H9 (cell line): ENCODE measurements at regions not wholly inside any gene's neighbourhood (a gene's known extent, or its start where the extent isn't known, plus 50 kb on each side); places are given as distances from the start of the nearest gene placed in this dataset.

Source experiments
- DNase-seq: peaks from one replicate; pipeline ENCODE4 v3.0.0-alpha.2; 2017
- H2AFZ ChIP-seq: one replicate; pipeline ENCODE4 v1.6.1; 2013; ENCODE audit warnings: mild to moderate bottlenecking, low read length, control low read depth, moderate library complexity
- H2AK5ac ChIP-seq: 2 replicates; pipeline ENCODE4 v1.6.1; 2013; ENCODE audit warnings: low read length, control low read depth, mixed read lengths; ENCODE audit not compliant: insufficient read length
- H2BK120ac ChIP-seq: one replicate; pipeline ENCODE4 v1.6.1; 2013; ENCODE audit warnings: low read depth, mild to moderate bottlenecking, low read length, control low read depth, inconsistent platforms; ENCODE audit not compliant: poor library complexity, severe bottlenecking
- H2BK12ac ChIP-seq: 2 replicates; pipeline ENCODE4 v1.6.1; 2013; ENCODE audit warnings: low read length, control low read depth, mixed read lengths, low read depth; ENCODE audit not compliant: insufficient read length
- H2BK15ac ChIP-seq: 2 replicates; pipeline ENCODE4 v1.6.1; 2013; ENCODE audit warnings: low read depth, low read length, control low read depth
- H2BK20ac ChIP-seq: one replicate; pipeline ENCODE4 v1.6.1; 2013; ENCODE audit warnings: low read depth, mild to moderate bottlenecking, low read length, control low read depth, inconsistent platforms; ENCODE audit not compliant: poor library complexity, severe bottlenecking
- H2BK5ac ChIP-seq: 2 replicates; pipeline ENCODE4 v1.6.1; 2013; ENCODE audit warnings: low read length, control low read depth, mixed read lengths; ENCODE audit not compliant: insufficient read length
- H3K14ac ChIP-seq: 2 replicates; pipeline ENCODE4 v1.6.1; 2013; ENCODE audit warnings: low read length, control low read depth; ENCODE audit not compliant: insufficient read depth
- H3K18ac ChIP-seq: 2 replicates; pipeline ENCODE4 v1.6.1; 2013; ENCODE audit warnings: low read depth, mild to moderate bottlenecking, mixed read lengths, low read length, control low read depth; ENCODE audit not compliant: insufficient read length
- H3K23ac ChIP-seq: 2 replicates; pipeline ENCODE4 v1.6.1; 2013; ENCODE audit warnings: low read length, control low read depth, mixed read lengths, low read depth; ENCODE audit not compliant: insufficient read length
- H3K23me2 ChIP-seq: 2 replicates; pipeline ENCODE4 v1.6.1; 2013; ENCODE audit warnings: low read depth, mild to moderate bottlenecking, mixed read lengths, low read length, control low read depth; ENCODE audit not compliant: insufficient read length, poor library complexity, severe bottlenecking
- H3K27ac ChIP-seq: 2 replicates; pipeline ENCODE4 v1.5.1; 2013; ENCODE audit warnings: low read length, control low read depth, mixed read lengths, low read depth; ENCODE audit not compliant: insufficient read length
- H3K27me3 ChIP-seq: 2 replicates; pipeline ENCODE4 v1.6.1; 2013; ENCODE audit warnings: low read length, control low read depth, inconsistent platforms; ENCODE audit not compliant: insufficient read depth
- H3K4ac ChIP-seq: 2 replicates; pipeline ENCODE4 v1.6.1; 2013; ENCODE audit warnings: low read depth, mild to moderate bottlenecking, control low read depth, inconsistent platforms, low read length, moderate library complexity
- H3K4me1 ChIP-seq: 2 replicates; pipeline ENCODE4 v1.6.1; 2013; ENCODE audit warnings: low read length, control low read depth, inconsistent platforms; ENCODE audit not compliant: insufficient read depth
- H3K4me2 ChIP-seq: 2 replicates; pipeline ENCODE4 v1.6.1; 2013; ENCODE audit warnings: low read length, control low read depth, mixed read lengths; ENCODE audit not compliant: insufficient read length, insufficient read depth
- H3K56ac ChIP-seq: 2 replicates; pipeline ENCODE4 v1.6.1; 2013; ENCODE audit warnings: low read depth, mild to moderate bottlenecking, mixed read lengths, low read length, control low read depth; ENCODE audit not compliant: insufficient read length
- H3K79me1 ChIP-seq: 2 replicates; pipeline ENCODE4 v1.6.1; 2013; ENCODE audit warnings: low read depth, mild to moderate bottlenecking, moderate library complexity, low read length, control low read depth, inconsistent platforms; ENCODE audit not compliant: insufficient read depth, poor library complexity, severe bottlenecking
- H3K79me2 ChIP-seq: 2 replicates; pipeline ENCODE4 v1.6.1; 2013; ENCODE audit warnings: low read length, control low read depth, inconsistent platforms; ENCODE audit not compliant: insufficient read depth
- H3K9ac ChIP-seq: 2 replicates; pipeline ENCODE4 v1.6.1; 2013; ENCODE audit warnings: low read length, control low read depth, mixed read lengths; ENCODE audit not compliant: insufficient read length; ENCODE audit errors: extremely low read depth
- H3K9me3 ChIP-seq: one replicate; pipeline ENCODE4 v1.6.1; 2013; ENCODE audit warnings: low read depth, low read length, inconsistent platforms; ENCODE audit not compliant: control insufficient read depth
- H3T11ph ChIP-seq: one replicate; pipeline ENCODE4 v1.6.1; 2013; ENCODE audit warnings: mild to moderate bottlenecking, low read length, control low read depth, inconsistent platforms
- H4K20me1 ChIP-seq: one replicate; pipeline ENCODE4 v1.6.1; 2013; ENCODE audit not compliant: control insufficient read depth, insufficient read length, insufficient read depth
- H4K5ac ChIP-seq: 2 replicates; pipeline ENCODE4 v1.6.1; 2013; ENCODE audit warnings: low read depth, mild to moderate bottlenecking, mixed read lengths, low read length, control low read depth; ENCODE audit not compliant: insufficient read length
- H4K8ac ChIP-seq: replicated peaks from 2 replicates; pipeline ENCODE4 v1.6.1; 2013; ENCODE audit warnings: low read length, control low read depth, mixed read lengths, low read depth; ENCODE audit not compliant: insufficient read length
- H4K91ac ChIP-seq: 2 replicates; pipeline ENCODE4 v1.6.1; 2013; ENCODE audit warnings: low read depth, mild to moderate bottlenecking, moderate library complexity, mixed read lengths, low read length, control low read depth; ENCODE audit not compliant: insufficient read length
- H3K27ac Mint-ChIP-seq, 3 experiments: 2 replicates in 2 of 3; 3 replicates in 1 of 3; pipeline ENCODE4 v1.8.0; 2020 to 2021; ENCODE audit warnings: mixed read lengths in 3 of 3, mild to moderate bottlenecking in 1 of 3, moderate library complexity in 1 of 3
- H3K27me3 Mint-ChIP-seq: 2 replicates; pipeline ENCODE4 v1.8.0; 2021; ENCODE audit warnings: low read depth, mild to moderate bottlenecking, moderate library complexity, mixed read lengths
- H3K36me3 Mint-ChIP-seq, 3 experiments: 2 replicates in 2 of 3; 3 replicates in 1 of 3; pipeline ENCODE4 v1.8.0; 2020 to 2021; ENCODE audit warnings: low read depth in 3 of 3, mixed read lengths in 3 of 3; ENCODE audit not compliant: insufficient read depth in 1 of 3
- H3K4me1 Mint-ChIP-seq, 2 experiments: 2 replicates each; pipeline ENCODE4 v1.8.0; 2020; ENCODE audit warnings: mixed read lengths in 2 of 2
- H3K4me3 Mint-ChIP-seq, 2 experiments: 2 replicates in 1 of 2; 3 replicates in 1 of 2; pipeline ENCODE4 v1.8.0; 2020 to 2021; ENCODE audit warnings: mild to moderate bottlenecking in 2 of 2, mixed read lengths in 2 of 2, moderate library complexity in 1 of 2
- H3K9me3 Mint-ChIP-seq, 2 experiments: 2 replicates in 1 of 2; 3 replicates in 1 of 2; pipeline ENCODE4 v1.8.0; 2020; ENCODE audit warnings: mild to moderate bottlenecking in 2 of 2, mixed read lengths in 2 of 2, moderate library complexity in 1 of 2
- WGBS: extraction: QIAGEN DNeasy Blood & Tissue Kit; methylation state at CpG from one replicate; pipeline ENCODE4 v1.1.7; 2013; ENCODE audit warnings: missing lambda C conversion rate, low lambda C conversion rate, mixed read lengths; ENCODE audit not compliant: insufficient read length; ENCODE audit errors: extremely low coverage; 5-methylcytosine and 5-hydroxymethylcytosine counted together
- TF ChIP-seq, protein P1 (sequence below): fragments of 200-600 bp; sonication (generic); conservative IDR thresholded peaks from 3 replicates; pipeline ENCODE4 v1.8.0; 2021; ENCODE audit warnings: antibody characterized with exemption, mild to moderate bottlenecking

- Histone ChIP-seq H2BK5ac (no peak overlapping the region), H3K9me3 (no peaks in the 10 kb centered on the region), H3K27ac (no peak overlapping the region), H3T11ph (no peak overlapping the region), H3K56ac (no peak overlapping the region), H2AFZ (no peak overlapping the region), H3K23me2 (no peaks in the 10 kb centered on the region), H2BK120ac (no peak overlapping the region), H4K5ac (no peak overlapping the region), H3K4ac (no peak overlapping the region), H2BK20ac (no peak overlapping the region), H4K8ac (no peak overlapping the region), H3K79me2 (no peaks in the 10 kb centered on the region), H3K18ac (no peak overlapping the region), H3K9ac (no peak overlapping the region), H4K91ac (no peak overlapping the region), H3K14ac (no peak overlapping the region), H3K23ac (no peak overlapping the region), H3K27me3 (no peaks in the 10 kb centered on the region), H3K4me2 (no peak overlapping the region), H4K20me1 (no peaks in the 10 kb centered on the region), H2AK5ac (no peak overlapping the region), H3K79me1 (no peaks in the 10 kb centered on the region), H2BK12ac (no peak overlapping the region), H3K4me1 (no peaks in the 10 kb centered on the region), H2BK15ac (no peak overlapping the region)
- TF ChIP-seq, protein P1, sequence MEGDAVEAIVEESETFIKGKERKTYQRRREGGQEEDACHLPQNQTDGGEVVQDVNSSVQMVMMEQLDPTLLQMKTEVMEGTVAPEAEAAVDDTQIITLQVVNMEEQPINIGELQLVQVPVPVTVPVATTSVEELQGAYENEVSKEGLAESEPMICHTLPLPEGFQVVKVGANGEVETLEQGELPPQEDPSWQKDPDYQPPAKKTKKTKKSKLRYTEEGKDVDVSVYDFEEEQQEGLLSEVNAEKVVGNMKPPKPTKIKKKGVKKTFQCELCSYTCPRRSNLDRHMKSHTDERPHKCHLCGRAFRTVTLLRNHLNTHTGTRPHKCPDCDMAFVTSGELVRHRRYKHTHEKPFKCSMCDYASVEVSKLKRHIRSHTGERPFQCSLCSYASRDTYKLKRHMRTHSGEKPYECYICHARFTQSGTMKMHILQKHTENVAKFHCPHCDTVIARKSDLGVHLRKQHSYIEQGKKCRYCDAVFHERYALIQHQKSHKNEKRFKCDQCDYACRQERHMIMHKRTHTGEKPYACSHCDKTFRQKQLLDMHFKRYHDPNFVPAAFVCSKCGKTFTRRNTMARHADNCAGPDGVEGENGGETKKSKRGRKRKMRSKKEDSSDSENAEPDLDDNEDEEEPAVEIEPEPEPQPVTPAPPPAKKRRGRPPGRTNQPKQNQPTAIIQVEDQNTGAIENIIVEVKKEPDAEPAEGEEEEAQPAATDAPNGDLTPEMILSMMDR = no peak
- no peak overlapping the region for H3K27ac Mint-ChIP-seq
- no peak overlapping the region for H3K4me3 Mint-ChIP-seq
- no peaks in the 10 kb centered on the region; the same call in none of the 2 replicates for H3K27me3 Mint-ChIP-seq
- no peaks in the 10 kb centered on the region for H3K36me3 Mint-ChIP-seq
- DNase-seq = no peak
- no CpG with 5 or more reads among the region's 4 CpGs for whole genome bisulfite sequencing
- no peaks in the 10 kb centered on the region for H3K9me3 Mint-ChIP-seq
- no peaks in the 10 kb centered on the region for H3K4me1 Mint-ChIP-seq
These were observed 310.3 kb upstream of the EDNRB start for GRCh38 chr13:78228940-78229339.
